ENCODE measurements at regions not wholly inside any gene's neighbourhood (a gene's known extent, or its start where the extent isn't known, plus 50 kb on each side); places are given as distances from the start of the nearest gene placed in this dataset.

DNA sequence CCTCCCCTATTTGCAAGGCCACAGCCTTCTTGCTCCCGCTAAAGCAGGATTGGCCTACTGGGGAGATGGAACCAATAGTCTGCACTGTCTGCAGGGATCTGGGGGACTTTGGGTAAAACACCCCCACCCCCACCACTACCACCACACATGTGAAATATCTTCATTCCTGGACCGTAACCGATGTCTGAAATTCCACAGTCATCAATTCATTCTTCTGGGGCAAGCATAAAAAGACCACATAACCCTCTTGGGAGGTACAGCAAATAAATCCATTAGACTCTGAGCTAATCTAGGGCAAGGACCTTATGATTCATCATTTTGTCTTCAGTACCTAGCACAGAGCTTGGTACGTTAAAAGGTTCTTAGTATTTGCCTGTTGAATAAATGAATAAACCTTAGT lies 307.8 kb downstream of the GPAM start:
- Histone ChIP-seq H3K36me3 (ENCODE audit: control insufficient read depth, insufficient read depth, low read length) (no peaks in the 10 kb centered on the region), H3K27ac (ENCODE audit: low read length) (no peak overlapping the region), H3K27me3 (ENCODE audit: control insufficient read depth, insufficient read depth, low read length) (no peaks in the 10 kb centered on the region), H3K9me3 (ENCODE audit: control insufficient read depth, low read depth, low read length) (peaks cover 4% of the 10 kb centered on the region), H3K4me3 (ENCODE audit: low read length) (no peak overlapping the region), H3K4me1 (ENCODE audit: control insufficient read depth, insufficient read depth, low read length) (no peaks in the 10 kb centered on the region)
- DNase-seq: no peak
- 83% methylated on average over 1 of the region's 4 CpGs for WGBS (ENCODE audit: insufficient coverage, low lambda C conversion rate)

DNA sequence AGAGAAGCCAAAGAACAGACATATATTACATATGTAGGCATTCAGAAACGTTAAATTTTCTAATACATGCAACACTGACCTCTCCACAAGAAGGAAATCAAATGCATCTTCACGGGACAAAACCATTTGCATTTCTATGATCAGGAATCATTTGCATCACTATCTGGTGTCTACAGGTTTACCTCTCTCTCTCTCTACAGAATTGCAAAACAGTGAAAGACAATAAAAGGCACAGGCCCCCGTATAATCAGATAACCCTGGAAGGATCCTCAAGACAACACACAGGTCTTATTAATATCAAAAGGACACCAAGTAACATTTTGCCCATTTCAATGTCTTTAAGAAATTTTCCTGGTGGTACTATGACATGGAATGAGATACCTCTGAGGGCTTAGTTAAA lies 306.3 kb downstream of the GPAM start:
- no peak for DNase-seq
- Histone ChIP-seq H3K4me3 (ENCODE audit: low read length) (no peak overlapping the region), H3K36me3 (ENCODE audit: control insufficient read depth, insufficient read depth, low read length) (no peaks in the 10 kb centered on the region), H3K27ac (ENCODE audit: low read length) (no peak overlapping the region), H3K27me3 (ENCODE audit: control insufficient read depth, insufficient read depth, low read length) (no peaks in the 10 kb centered on the region), H3K9me3 (ENCODE audit: control insufficient read depth, low read depth, low read length) (peaks cover 4% of the 10 kb centered on the region), H3K4me1 (ENCODE audit: control insufficient read depth, insufficient read depth, low read length) (no peaks in the 10 kb centered on the region)
- no CpG with 5 or more reads among the region's 3 CpGs for WGBS (ENCODE audit: insufficient coverage, low lambda C conversion rate)

- no peak for DNase-seq
- H3K27me3 ChIP-seq (ENCODE audit: control insufficient read depth, insufficient read depth, low read length): no peaks in the 10 kb centered on the region
- H3K4me1 ChIP-seq (ENCODE audit: control insufficient read depth, insufficient read depth, low read length): no peaks in the 10 kb centered on the region
- H3K9me3 ChIP-seq (ENCODE audit: control insufficient read depth, low read depth, low read length): peaks cover 4% of the 10 kb centered on the region
- no peak overlapping the region for H3K27ac ChIP-seq (ENCODE audit: low read length)
- no peak overlapping the region for H3K4me3 ChIP-seq (ENCODE audit: low read length)
- WGBS (ENCODE audit: insufficient coverage, low lambda C conversion rate): no CpG with 5 or more reads among the region's 2 CpGs
- no peaks in the 10 kb centered on the region for H3K36me3 ChIP-seq (ENCODE audit: control insufficient read depth, insufficient read depth, low read length)
Measured at GRCh38 chr10:111879969-111880368, 303.6 kb downstream of the GPAM start.

- Histone ChIP-seq H3K4me1 (ENCODE audit: control insufficient read depth, insufficient read depth, low read length) (no peaks in the 10 kb centered on the region), H3K36me3 (ENCODE audit: control insufficient read depth, insufficient read depth, low read length) (no peaks in the 10 kb centered on the region), H3K27me3 (ENCODE audit: control insufficient read depth, insufficient read depth, low read length) (no peaks in the 10 kb centered on the region), H3K9me3 (ENCODE audit: control insufficient read depth, low read depth, low read length) (no peaks in the 10 kb centered on the region), H3K4me3 (ENCODE audit: low read length) (no peak overlapping the region), H3K27ac (ENCODE audit: low read length) (no peak overlapping the region)
- no peak for DNase-seq
- WGBS (ENCODE audit: insufficient coverage, low lambda C conversion rate): no CpG with 5 or more reads among the region's 1 CpG
Measured at GRCh38 chr10:111885046-111885445, 298.5 kb downstream of the GPAM start.

GRCh38 chr10:111885919-111886318 lies 297.6 kb downstream of the GPAM start:
- Histone ChIP-seq H3K9me3 (ENCODE audit: control insufficient read depth, low read depth, low read length) (no peaks in the 10 kb centered on the region), H3K36me3 (ENCODE audit: control insufficient read depth, insufficient read depth, low read length) (no peaks in the 10 kb centered on the region), H3K27me3 (ENCODE audit: control insufficient read depth, insufficient read depth, low read length) (no peaks in the 10 kb centered on the region), H3K4me1 (ENCODE audit: control insufficient read depth, insufficient read depth, low read length) (no peaks in the 10 kb centered on the region), H3K4me3 (ENCODE audit: low read length) (no peak overlapping the region), H3K27ac (ENCODE audit: low read length) (no peak overlapping the region)
- WGBS (ENCODE audit: insufficient coverage, low lambda C conversion rate): 69% methylated on average over 3 of the region's 6 CpGs
- no peak for DNase-seq

DNA sequence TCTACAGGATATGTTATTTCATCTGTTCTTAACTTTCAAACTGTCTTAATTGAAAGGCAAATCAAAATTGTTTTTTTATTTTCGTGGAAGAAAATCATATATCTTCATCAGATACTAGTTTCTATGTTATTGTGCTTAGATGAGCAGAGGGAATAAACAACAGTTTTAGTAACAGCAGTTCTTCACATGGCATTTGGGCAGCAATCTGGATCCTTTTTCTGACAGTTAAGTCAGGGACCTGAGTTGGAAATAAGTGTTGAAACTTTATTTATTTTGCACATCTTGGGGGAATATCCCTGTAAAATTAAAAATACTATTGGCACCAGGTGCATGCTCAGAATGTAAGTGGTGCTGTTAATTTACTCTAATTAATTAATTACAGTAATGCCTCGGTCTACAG lies 296.3 kb downstream of the GPAM start:
- Histone ChIP-seq H3K4me1 (ENCODE audit: control insufficient read depth, insufficient read depth, low read length) (no peaks in the 10 kb centered on the region), H3K36me3 (ENCODE audit: control insufficient read depth, insufficient read depth, low read length) (no peaks in the 10 kb centered on the region), H3K9me3 (ENCODE audit: control insufficient read depth, low read depth, low read length) (no peaks in the 10 kb centered on the region), H3K27me3 (ENCODE audit: control insufficient read depth, insufficient read depth, low read length) (no peaks in the 10 kb centered on the region), H3K4me3 (ENCODE audit: low read length) (no peak overlapping the region), H3K27ac (ENCODE audit: low read length) (no peak overlapping the region)
- no peak for DNase-seq
- 100% methylated on average over 1 of the region's 2 CpGs for WGBS (ENCODE audit: insufficient coverage, low lambda C conversion rate)

GRCh38 chr10:111890046-111890445 lies 293.5 kb downstream of the GPAM start:
- DNase-seq: no peak
- no CpG with 5 or more reads among the region's 3 CpGs for WGBS (ENCODE audit: insufficient coverage, low lambda C conversion rate)
- H3K36me3 ChIP-seq (ENCODE audit: control insufficient read depth, insufficient read depth, low read length): no peaks in the 10 kb centered on the region
- no peaks in the 10 kb centered on the region for H3K9me3 ChIP-seq (ENCODE audit: control insufficient read depth, low read depth, low read length)
- no peak overlapping the region for H3K27ac ChIP-seq (ENCODE audit: low read length)
- no peaks in the 10 kb centered on the region for H3K27me3 ChIP-seq (ENCODE audit: control insufficient read depth, insufficient read depth, low read length)
- no peak overlapping the region for H3K4me3 ChIP-seq (ENCODE audit: low read length)
- H3K4me1 ChIP-seq (ENCODE audit: control insufficient read depth, insufficient read depth, low read length): no peaks in the 10 kb centered on the region

- Histone ChIP-seq H3K36me3 (ENCODE audit: control insufficient read depth, insufficient read depth, low read length) (no peaks in the 10 kb centered on the region), H3K27me3 (ENCODE audit: control insufficient read depth, insufficient read depth, low read length) (no peaks in the 10 kb centered on the region), H3K4me3 (ENCODE audit: low read length) (no peak overlapping the region), H3K27ac (ENCODE audit: low read length) (no peak overlapping the region), H3K9me3 (ENCODE audit: control insufficient read depth, low read depth, low read length) (no peaks in the 10 kb centered on the region), H3K4me1 (ENCODE audit: control insufficient read depth, insufficient read depth, low read length) (no peaks in the 10 kb centered on the region)
- WGBS (ENCODE audit: insufficient coverage, low lambda C conversion rate): no CpG with 5 or more reads among the region's 4 CpGs
- DNase-seq: no peak
Measured at GRCh38 chr10:111916011-111916410, 267.6 kb downstream of the GPAM start.

DNA sequence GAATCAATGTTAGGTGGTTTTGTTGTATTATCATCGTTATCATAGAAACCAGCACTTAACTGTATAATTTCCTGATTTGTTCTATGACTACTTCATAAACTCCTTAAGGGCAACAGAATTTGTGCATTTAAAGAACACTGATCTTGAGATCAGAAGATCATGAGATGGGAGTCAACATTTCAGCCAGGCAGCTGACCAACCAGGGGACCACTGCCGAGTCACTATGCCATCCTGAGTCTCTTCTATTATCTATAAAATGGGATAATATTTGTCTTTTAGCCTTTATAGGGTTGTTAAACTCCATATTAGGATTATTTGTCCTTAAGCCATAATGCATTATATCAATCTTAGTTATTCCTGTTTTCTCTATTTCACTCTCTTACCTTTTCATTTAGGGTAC lies 261.7 kb downstream of the GPAM start:
- Histone ChIP-seq H3K27ac (ENCODE audit: low read length) (no peak overlapping the region), H3K27me3 (ENCODE audit: control insufficient read depth, insufficient read depth, low read length) (no peaks in the 10 kb centered on the region), H3K9me3 (ENCODE audit: control insufficient read depth, low read depth, low read length) (no peaks in the 10 kb centered on the region), H3K4me3 (ENCODE audit: low read length) (no peak overlapping the region), H3K36me3 (ENCODE audit: control insufficient read depth, insufficient read depth, low read length) (no peaks in the 10 kb centered on the region), H3K4me1 (ENCODE audit: control insufficient read depth, insufficient read depth, low read length) (no peaks in the 10 kb centered on the region)
- no peak for DNase-seq
- WGBS (ENCODE audit: insufficient coverage, low lambda C conversion rate): no CpG with 5 or more reads among the region's 2 CpGs

DNA sequence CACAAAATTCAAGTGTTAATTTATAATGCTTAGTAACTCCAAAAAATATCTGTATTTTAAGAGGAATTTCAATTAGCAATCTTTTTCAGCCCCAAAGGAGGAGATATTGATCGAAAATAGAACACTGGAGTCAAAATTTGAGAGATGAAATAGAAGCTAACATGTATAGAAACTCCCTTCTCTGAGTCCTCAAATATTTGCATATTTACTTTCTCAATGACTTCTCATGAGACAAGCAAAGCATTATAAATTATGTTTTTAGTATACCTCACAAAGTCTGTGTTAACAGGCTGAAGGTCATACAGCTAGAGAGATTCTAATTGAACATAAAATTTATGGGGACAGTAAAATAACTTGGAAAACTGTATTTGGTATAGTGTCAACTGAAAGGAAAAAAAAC lies 260.5 kb downstream of the GPAM start:
- Histone ChIP-seq H3K27ac (ENCODE audit: low read length) (no peak overlapping the region), H3K9me3 (ENCODE audit: control insufficient read depth, low read depth, low read length) (no peaks in the 10 kb centered on the region), H3K4me1 (ENCODE audit: control insufficient read depth, insufficient read depth, low read length) (no peaks in the 10 kb centered on the region), H3K27me3 (ENCODE audit: control insufficient read depth, insufficient read depth, low read length) (no peaks in the 10 kb centered on the region), H3K4me3 (ENCODE audit: low read length) (no peak overlapping the region), H3K36me3 (ENCODE audit: control insufficient read depth, insufficient read depth, low read length) (no peaks in the 10 kb centered on the region)
- WGBS (ENCODE audit: insufficient coverage, low lambda C conversion rate): no CpG with 5 or more reads among the region's 1 CpG
- DNase-seq: no peak

DNA sequence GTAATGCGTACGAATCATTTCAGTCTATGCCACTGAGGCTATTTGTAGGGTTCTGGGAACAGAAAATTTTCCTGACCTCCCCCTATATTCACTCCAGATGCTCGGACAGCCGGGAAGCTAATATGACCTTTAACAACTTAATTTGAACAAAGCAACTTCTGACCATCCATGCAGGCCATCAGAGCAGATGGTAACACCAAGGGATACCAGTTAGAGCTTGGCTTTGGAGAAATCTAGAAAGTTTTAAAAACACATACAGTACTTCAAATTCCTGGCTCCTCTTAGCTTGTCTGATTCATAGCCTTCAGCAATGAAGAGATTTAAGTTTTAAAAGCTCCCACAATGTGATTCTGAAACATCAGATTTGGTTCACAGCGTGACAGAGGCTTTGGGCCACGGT lies 257.3 kb downstream of the GPAM start:
- DNase-seq: no peak
- H3K36me3 ChIP-seq (ENCODE audit: control insufficient read depth, insufficient read depth, low read length): no peaks in the 10 kb centered on the region
- H3K9me3 ChIP-seq (ENCODE audit: control insufficient read depth, low read depth, low read length): no peaks in the 10 kb centered on the region
- H3K4me3 ChIP-seq (ENCODE audit: low read length): no peak overlapping the region
- no peak overlapping the region for H3K27ac ChIP-seq (ENCODE audit: low read length)
- no CpG with 5 or more reads among the region's 6 CpGs for WGBS (ENCODE audit: insufficient coverage, low lambda C conversion rate)
- no peaks in the 10 kb centered on the region for H3K4me1 ChIP-seq (ENCODE audit: control insufficient read depth, insufficient read depth, low read length)
- H3K27me3 ChIP-seq (ENCODE audit: control insufficient read depth, insufficient read depth, low read length): no peaks in the 10 kb centered on the region
